HEK293T (cell line): ENCODE measurements at regions not wholly inside any gene's neighbourhood (a gene's known extent, or its start where the extent isn't known, plus 50 kb on each side); places are given as distances from the start of the nearest gene placed in this dataset.
A peak's percentile ranks its signal among the peaks of the same experiment; 100 is the strongest.

ENCODE experiments used
- CTCF ChIA-PET: fragments of 350-600 bp; formaldehyde crosslinking; extraction: SDS; loops from one replicate; lab custom pipeline; 2021; ENCODE audit warnings: antibody characterized with exemption, inconsistent platforms; lab: Yijun Ruan, JAX
- POLR2A ChIA-PET: fragments of 350-600 bp; formaldehyde crosslinking; extraction: SDS; loops from one replicate; lab custom pipeline; 2020; ENCODE audit warnings: antibody characterized with exemption, inconsistent platforms; lab: Yijun Ruan, JAX
- DNase-seq: peaks from one replicate; pipeline ENCODE4 v3.0.0; 2012; ENCODE audit warnings: mixed read lengths; ENCODE audit errors: extremely low spot score
- ARNT ChIP-seq: fragments of 450-650 bp; IDR thresholded peaks from 2 replicates; pipeline ENCODE4 v1.6.1; 2017; ENCODE audit warnings: mild to moderate bottlenecking
- BHLHE40 ChIP-seq: fragments of 450-650 bp; IDR thresholded peaks from 2 replicates; pipeline ENCODE4 v1.6.1; 2016; ENCODE audit warnings: mild to moderate bottlenecking, moderate library complexity, borderline replicate concordance
- CTBP1 ChIP-seq: fragments of 450-650 bp; IDR thresholded peaks from 2 replicates; pipeline ENCODE4 v1.6.1; 2016; ENCODE audit warnings: borderline replicate concordance
- ELF4 ChIP-seq: fragments of 450-650 bp; IDR thresholded peaks from 2 replicates; pipeline ENCODE4 v1.6.1; 2017; ENCODE audit warnings: antibody characterized with exemption
- FOXA1 ChIP-seq: fragments of 450-650 bp; IDR thresholded peaks from 2 replicates; pipeline ENCODE4 v1.6.1; 2016; ENCODE audit warnings: mild to moderate bottlenecking
- FOXK2 ChIP-seq: fragments of 450-650 bp; IDR thresholded peaks from 2 replicates; pipeline ENCODE4 v1.6.1; 2016; ENCODE audit warnings: mild to moderate bottlenecking
- FOXM1 ChIP-seq: fragments of 450-650 bp; IDR thresholded peaks from 2 replicates; pipeline ENCODE4 v1.6.1; 2017; ENCODE audit warnings: mild to moderate bottlenecking, borderline replicate concordance
- HDGF ChIP-seq: fragments of 450-650 bp; IDR thresholded peaks from 2 replicates; pipeline ENCODE4 v1.6.1; 2017; ENCODE audit warnings: antibody characterized with exemption, borderline replicate concordance
- L3MBTL2 ChIP-seq: fragments of 450-650 bp; conservative IDR thresholded peaks from 2 replicates; pipeline ENCODE4 v1.6.1; 2016; ENCODE audit warnings: mild to moderate bottlenecking
- LEF1 ChIP-seq: fragments of 450-650 bp; IDR thresholded peaks from 2 replicates; pipeline ENCODE4 v1.6.1; 2017; ENCODE audit warnings: mild to moderate bottlenecking, borderline replicate concordance
- NFRKB ChIP-seq: fragments of 450-650 bp; IDR thresholded peaks from 2 replicates; pipeline ENCODE4 v1.6.1; 2016; ENCODE audit warnings: mild to moderate bottlenecking, moderate library complexity
- PKNOX1 ChIP-seq: fragments of 450-650 bp; IDR thresholded peaks from 2 replicates; pipeline ENCODE4 v1.6.1; 2016
- SP1 ChIP-seq: fragments of 450-650 bp; IDR thresholded peaks from 2 replicates; pipeline ENCODE4 v1.6.1; 2017
- SUZ12 ChIP-seq: fragments of 450-650 bp; IDR thresholded peaks from 2 replicates; pipeline ENCODE4 v1.6.1; 2016; ENCODE audit warnings: mild to moderate bottlenecking
- TARDBP ChIP-seq: fragments of 450-650 bp; IDR thresholded peaks from 2 replicates; pipeline ENCODE4 v1.6.1; 2016
- ZNF384 ChIP-seq: fragments of 450-650 bp; IDR thresholded peaks from 2 replicates; pipeline ENCODE4 v1.6.1; 2016

- no peak for DNase-seq
- CTCF ChIA-PET, result no interaction called here
- TF ChIP-seq ELF4 (no peak), PKNOX1 (no peak), SP1 (no peak), ARNT (no peak), FOXM1 (no peak), NFRKB (no peak), SUZ12 (no peak), ZNF384 (no peak), FOXA1 (no peak), LEF1 (no peak), HDGF (no peak), TARDBP (no peak), FOXK2 (no peak), CTBP1 (no peak), BHLHE40 (no peak), L3MBTL2 (no peak)
- POLR2A ChIA-PET, result no interaction called here
These were observed 592.1 kb downstream of the TLE4 start for GRCh38 chr9:80163889-80164288.

GRCh38 chr9:80158554-80159170 lies 586.9 kb downstream of the TLE4 start:
- DNase-seq, result no peak
- peak; percentile 58 for TF ChIP-seq ZNF384
- TF ChIP-seq ARNT, result no peak
- ChIA-PET POLR2A (interaction anchor here (2.9 kb wide), 1 partner anchor 587 kb away, joined by 15 read pairs; the partner anchor contains the start of gene TLE4), CTCF (interaction anchor here (0.5 to 0.7 kb wide), 3 partner anchors 298 to 856 kb away, joined by 3 read pairs; no protein-coding TSS in a partner anchor)

GRCh38 chr9:80158131-80158530 lies 586.4 kb downstream of the TLE4 start:
- peak; percentile 70 for DNase-seq
- no peak for TF ChIP-seq BHLHE40
- TF ChIP-seq PKNOX1, result peak; percentile 92
- TF ChIP-seq SP1, result no peak
- POLR2A ChIA-PET, result interaction anchor here (2.9 kb wide), 1 partner anchor 587 kb away, joined by 15 read pairs; the partner anchor contains the start of gene TLE4
- CTCF ChIA-PET, result interaction anchor here (0.5 to 0.7 kb wide), 4 partner anchors 10 to 856 kb away, joined by 3 read pairs; no protein-coding TSS in a partner anchor

DNA sequence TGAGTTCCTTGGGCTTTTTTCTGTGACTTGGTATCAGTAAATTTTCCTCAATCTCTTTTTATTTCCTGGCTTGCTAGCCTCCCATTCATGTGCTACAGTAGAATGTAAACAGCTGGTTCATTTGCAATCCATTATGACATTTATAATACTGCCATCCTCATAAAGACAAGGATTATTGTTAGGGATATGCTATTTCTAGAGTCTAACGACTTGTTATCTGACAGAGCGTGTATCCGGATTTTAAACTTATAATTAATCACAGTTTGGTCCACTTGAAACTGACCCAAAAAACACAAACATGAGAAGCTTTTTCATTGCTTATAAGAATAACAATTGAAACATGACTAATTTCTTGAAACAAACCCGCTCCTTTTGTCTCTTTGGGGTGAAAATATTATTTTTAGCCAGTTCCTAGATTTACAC lies 585.8 kb downstream of the TLE4 start:
- no peak for TF ChIP-seq L3MBTL2
- TF ChIP-seq FOXK2, result peak; percentile 93
- no peak for TF ChIP-seq ELF4
- no peak for TF ChIP-seq NFRKB
- peak; percentile 97 for TF ChIP-seq CTBP1
- TF ChIP-seq FOXA1, result peak; percentile 62; the same call in 1 of the 2 replicates
- no peak for TF ChIP-seq SP1
- TF ChIP-seq ARNT, result peak; percentile 95
- TF ChIP-seq BHLHE40, result no peak
- no peak; the same call in 1 of the 2 replicates for TF ChIP-seq TARDBP
- TF ChIP-seq SUZ12, result no peak
- peak; percentile 95 for TF ChIP-seq PKNOX1
- peak; percentile 70 for TF ChIP-seq FOXM1
- ChIA-PET POLR2A (interaction anchor here (2.9 kb wide), 1 partner anchor 586 kb away, joined by 15 read pairs; the partner anchor contains the start of gene TLE4), CTCF (interaction anchor here (0.6 to 1.4 kb wide), 3 partner anchors 10 to 679 kb away, joined by 3 read pairs; no protein-coding TSS in a partner anchor)
- no peak for DNase-seq

DNA sequence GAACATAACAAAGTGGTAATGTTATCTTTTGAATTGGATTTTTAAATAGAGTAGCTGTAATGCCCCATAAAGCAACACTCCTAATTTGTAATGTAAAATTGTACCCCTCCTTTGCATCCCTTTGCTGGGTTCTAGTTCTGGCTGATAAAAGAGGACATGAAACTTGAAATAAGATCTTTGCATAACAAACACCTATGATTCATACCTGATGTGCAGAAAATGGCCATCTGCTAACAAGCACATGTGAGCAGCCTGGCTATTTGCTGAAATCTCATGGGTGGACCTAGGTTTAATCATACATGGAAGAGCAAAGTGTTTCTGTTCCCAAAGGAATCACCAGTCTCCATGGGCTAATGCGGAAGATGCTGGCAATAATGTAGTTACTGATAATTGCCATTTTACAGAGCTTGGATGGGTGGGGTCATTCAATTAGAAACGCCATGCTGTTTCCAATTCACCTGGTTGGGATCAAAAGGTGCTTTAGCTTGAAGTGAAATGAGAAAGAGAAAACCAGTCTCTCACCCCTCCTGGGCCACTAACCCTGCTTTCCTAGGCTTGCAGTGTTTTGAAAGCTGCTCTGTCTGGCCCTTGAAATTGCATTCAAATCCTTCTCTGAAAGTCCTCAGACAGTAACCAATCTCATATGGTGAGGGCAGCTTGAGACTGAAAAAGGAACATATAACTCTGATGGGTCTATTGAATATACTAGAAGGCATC lies 585.1 kb downstream of the TLE4 start:
- POLR2A ChIA-PET, result interaction anchor here (2.9 kb wide), 1 partner anchor 586 kb away, joined by 15 read pairs; the partner anchor contains the start of gene TLE4
- CTCF ChIA-PET, result interaction anchor here (1.1 to 1.4 kb wide), 2 partner anchors 11 to 678 kb away, joined by 3 read pairs; no protein-coding TSS in a partner anchor
- 0 out of 2 replicates have a peak, but pooled peaks have one; percentile 4 for TF ChIP-seq ARNT
- no peak for TF ChIP-seq FOXM1

GRCh38 chr9:80156262-80156661 lies 584.5 kb downstream of the TLE4 start:
- no peak for DNase-seq
- ChIA-PET CTCF (interaction anchor here (1.1 kb wide), 1 partner anchor 10 kb away, joined by 3 read pairs; no protein-coding TSS in a partner anchor), POLR2A (no interaction called here)
- TF ChIP-seq ELF4 (no peak), CTBP1 (no peak), FOXM1 (no peak), SUZ12 (no peak), ARNT (no peak), FOXA1 (no peak), FOXK2 (no peak), NFRKB (no peak), TARDBP (no peak), ZNF384 (no peak), BHLHE40 (no peak), L3MBTL2 (no peak), HDGF (no peak), LEF1 (no peak), PKNOX1 (no peak), SP1 (no peak)

More for the DNA sequence above, 585.1 kb downstream of the TLE4 start:
- no peak for DNase-seq
